Stimulated activated memory B cell treated with anti-CD40 and anti-IgM and Interleukin-4, amounts not matched to agents 10 μg/mL and 1 μg/mL and 100 μg/mL, for 72 hours (primary cell): ENCODE measurements at regions not wholly inside any gene's neighbourhood (a gene's known extent, or its start where the extent isn't known, plus 50 kb on each side); places are given as distances from the start of the nearest gene placed in this dataset.

Source experiments
- ATAC-seq: fragments of 150-1000 bp; cut with Tn5 transposase; 2 replicates; pipeline ENCODE4 v1.10.0; 2021
- H3K27ac Mint-ChIP-seq: one replicate; pipeline ENCODE4 v1.8.0; 2022; ENCODE audit warnings: mild to moderate bottlenecking, mixed read lengths
- H3K27me3 Mint-ChIP-seq: one replicate; pipeline ENCODE4 v1.8.0; 2022; ENCODE audit warnings: mixed read lengths
- H3K36me3 Mint-ChIP-seq: one replicate; pipeline ENCODE4 v1.8.0; 2022; ENCODE audit warnings: mixed read lengths
- H3K4me1 Mint-ChIP-seq: one replicate; pipeline ENCODE4 v1.8.0; 2022; ENCODE audit warnings: mixed read lengths
- H3K4me3 Mint-ChIP-seq: one replicate; pipeline ENCODE4 v1.8.0; 2022; ENCODE audit warnings: mild to moderate bottlenecking, moderate library complexity, mixed read lengths
- H3K9me3 Mint-ChIP-seq: one replicate; pipeline ENCODE4 v1.8.0; 2022; ENCODE audit warnings: mixed read lengths

DNA sequence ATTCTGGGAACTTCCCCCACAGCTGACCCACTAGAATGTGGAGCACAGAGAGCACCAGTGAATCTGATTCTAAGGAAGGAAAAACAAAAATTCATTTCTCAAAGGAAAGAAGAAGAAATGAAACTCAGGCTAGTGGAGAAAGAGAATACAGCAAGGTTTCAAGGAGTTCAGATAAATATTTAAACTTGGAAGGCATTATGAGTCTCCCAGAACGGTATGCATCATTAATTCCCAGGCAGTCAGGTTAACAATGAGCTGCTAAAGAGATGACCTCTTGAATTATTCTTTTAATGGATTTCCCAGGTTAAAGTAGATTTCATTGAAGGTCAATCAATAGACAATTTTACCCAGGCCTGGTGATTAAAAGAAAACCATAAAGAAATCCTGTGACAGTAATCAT is 103.6 kb upstream of the KAZN start:
- ATAC-seq: no peak
- Mint-ChIP-seq H3K9me3 (peaks cover 5% of the 10 kb centered on the region), H3K36me3 (no peaks in the 10 kb centered on the region), H3K27ac (no peak overlapping the region), H3K4me3 (no peak overlapping the region), H3K4me1 (no peaks in the 10 kb centered on the region), H3K27me3 (no peaks in the 10 kb centered on the region)

DNA sequence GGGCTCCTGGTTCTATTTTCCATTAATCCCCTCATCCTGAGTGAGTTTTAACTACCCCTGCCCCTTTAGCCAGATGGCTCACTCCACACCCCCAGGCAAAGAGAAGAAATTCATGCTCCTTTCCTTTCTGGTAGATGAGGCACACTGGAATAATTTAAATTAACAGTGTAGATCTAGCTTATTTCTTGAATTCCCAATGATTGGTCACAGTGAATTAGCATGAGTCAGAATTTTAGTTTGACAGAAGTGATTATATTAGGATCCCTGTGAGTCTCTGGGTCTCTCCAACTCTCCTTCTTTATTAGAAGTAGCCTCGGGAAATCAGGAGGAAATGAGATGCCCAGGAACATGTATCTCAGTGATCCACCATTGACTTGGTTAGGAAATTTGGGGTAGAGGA is 103.1 kb upstream of the KAZN start:
- H3K4me3 Mint-ChIP-seq: no peak overlapping the region
- peaks cover 5% of the 10 kb centered on the region for H3K9me3 Mint-ChIP-seq
- no peaks in the 10 kb centered on the region for H3K36me3 Mint-ChIP-seq
- no peaks in the 10 kb centered on the region for H3K4me1 Mint-ChIP-seq
- no peak for ATAC-seq
- no peak overlapping the region for H3K27ac Mint-ChIP-seq
- H3K27me3 Mint-ChIP-seq: no peaks in the 10 kb centered on the region

DNA sequence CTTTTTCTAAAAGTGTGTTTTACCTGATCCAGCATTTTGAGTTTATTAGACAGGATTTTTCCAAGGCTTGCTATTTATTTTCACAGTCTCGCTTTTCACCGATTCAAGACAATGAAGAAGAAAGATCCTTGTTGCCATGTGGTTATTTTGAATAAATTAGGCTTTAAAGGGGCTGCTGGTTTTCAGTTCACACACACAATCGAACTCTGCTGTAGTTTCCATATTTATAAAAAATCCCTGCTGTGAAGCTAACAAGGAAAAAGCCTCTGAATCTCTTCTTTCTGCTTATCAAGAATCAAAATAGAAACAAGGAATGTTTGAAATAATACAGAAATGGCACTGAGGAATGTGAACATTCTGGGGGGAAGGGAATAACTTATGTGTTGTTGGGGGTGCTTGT is 102.5 kb upstream of the KAZN start:
- Mint-ChIP-seq H3K27ac (no peak overlapping the region), H3K4me3 (no peak overlapping the region), H3K9me3 (peaks cover 5% of the 10 kb centered on the region), H3K36me3 (no peaks in the 10 kb centered on the region), H3K27me3 (no peaks in the 10 kb centered on the region), H3K4me1 (no peaks in the 10 kb centered on the region)
- ATAC-seq: no peak

DNA sequence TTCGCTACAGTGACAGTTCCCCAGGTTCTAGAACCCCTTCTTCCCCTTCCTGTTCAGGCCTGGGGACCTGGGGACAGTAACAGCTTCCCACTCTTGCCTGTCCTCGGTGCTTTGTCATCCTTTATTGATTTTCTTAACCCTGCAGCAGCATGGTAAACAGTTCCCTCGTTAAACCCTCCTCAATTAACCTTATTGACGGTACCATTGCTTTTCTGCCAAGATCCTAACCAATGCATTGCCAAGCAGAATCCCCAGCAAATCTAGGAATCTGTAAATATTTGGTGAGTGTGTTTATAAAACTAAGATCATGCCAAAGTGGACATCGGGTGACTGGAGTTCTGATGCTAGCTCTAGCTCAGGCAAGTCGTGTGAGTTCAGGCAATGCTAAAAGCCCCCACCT is 99.6 kb upstream of the KAZN start:
- no peaks in the 10 kb centered on the region for H3K27me3 Mint-ChIP-seq
- no peak overlapping the region for H3K4me3 Mint-ChIP-seq
- no peaks in the 10 kb centered on the region for H3K4me1 Mint-ChIP-seq
- ATAC-seq: no peak
- no peaks in the 10 kb centered on the region for H3K36me3 Mint-ChIP-seq
- H3K27ac Mint-ChIP-seq: no peak overlapping the region
- H3K9me3 Mint-ChIP-seq: no peaks in the 10 kb centered on the region

DNA sequence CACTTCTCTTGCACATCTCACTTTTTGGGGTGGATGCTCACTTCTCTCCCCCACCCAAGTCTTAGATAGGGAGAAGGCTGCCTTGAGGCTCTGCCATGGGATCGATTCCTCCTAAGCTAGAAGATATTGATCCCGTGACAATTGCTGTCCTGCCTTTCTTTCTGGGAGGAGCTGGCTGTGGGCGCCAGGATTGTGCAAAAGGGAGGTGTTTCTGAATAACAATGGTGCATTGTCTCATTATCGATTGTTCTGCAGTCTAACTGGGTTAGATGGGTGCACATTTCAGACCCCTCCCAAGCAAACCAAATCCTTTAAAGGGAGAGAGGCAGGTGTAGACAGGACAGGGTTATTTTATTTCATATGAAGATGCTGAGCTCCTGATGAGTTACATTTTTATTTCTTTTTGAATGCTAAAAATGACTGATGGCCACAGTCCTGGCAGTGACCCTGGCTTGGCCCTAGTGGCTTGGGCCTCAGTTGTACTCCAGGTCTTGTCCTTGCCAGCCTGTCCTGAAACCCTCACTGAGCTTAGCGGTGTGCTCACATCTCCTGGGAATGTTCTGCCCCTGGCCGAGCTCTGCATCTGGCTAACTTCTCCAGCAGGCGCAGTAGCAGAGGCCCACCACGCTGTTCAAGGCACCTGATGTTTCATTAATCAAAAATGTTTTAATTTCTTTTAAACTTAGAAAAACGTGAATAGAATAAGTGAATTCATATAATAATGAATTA is 99.0 kb upstream of the KAZN start:
- Mint-ChIP-seq H3K4me3 (no peak overlapping the region), H3K27me3 (no peaks in the 10 kb centered on the region), H3K27ac (no peak overlapping the region), H3K36me3 (no peaks in the 10 kb centered on the region), H3K9me3 (no peaks in the 10 kb centered on the region), H3K4me1 (no peaks in the 10 kb centered on the region)
- ATAC-seq: no peak

DNA sequence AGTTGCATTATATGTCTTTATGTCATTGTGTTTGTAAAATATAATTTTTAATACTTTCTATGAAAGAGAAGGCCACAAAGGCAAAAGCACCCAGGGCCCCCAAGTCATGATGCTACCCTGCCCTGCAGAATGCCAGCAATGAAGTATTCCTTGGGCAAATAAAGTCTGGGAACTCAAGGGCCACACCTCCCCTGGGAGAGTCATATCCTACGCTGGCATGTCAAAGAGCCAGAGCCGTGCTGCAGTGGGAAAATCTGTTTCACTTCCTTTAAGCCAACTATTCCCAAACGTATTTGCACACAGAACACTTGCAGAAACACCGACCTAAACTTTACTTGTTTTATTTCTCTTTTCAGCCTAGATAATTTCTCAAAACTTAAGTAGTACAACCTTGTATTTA is 98.4 kb upstream of the KAZN start:
- no peak overlapping the region for H3K27ac Mint-ChIP-seq
- no peaks in the 10 kb centered on the region for H3K36me3 Mint-ChIP-seq
- no peaks in the 10 kb centered on the region for H3K9me3 Mint-ChIP-seq
- no peaks in the 10 kb centered on the region for H3K27me3 Mint-ChIP-seq
- H3K4me1 Mint-ChIP-seq: no peaks in the 10 kb centered on the region
- ATAC-seq: no peak
- no peak overlapping the region for H3K4me3 Mint-ChIP-seq

DNA sequence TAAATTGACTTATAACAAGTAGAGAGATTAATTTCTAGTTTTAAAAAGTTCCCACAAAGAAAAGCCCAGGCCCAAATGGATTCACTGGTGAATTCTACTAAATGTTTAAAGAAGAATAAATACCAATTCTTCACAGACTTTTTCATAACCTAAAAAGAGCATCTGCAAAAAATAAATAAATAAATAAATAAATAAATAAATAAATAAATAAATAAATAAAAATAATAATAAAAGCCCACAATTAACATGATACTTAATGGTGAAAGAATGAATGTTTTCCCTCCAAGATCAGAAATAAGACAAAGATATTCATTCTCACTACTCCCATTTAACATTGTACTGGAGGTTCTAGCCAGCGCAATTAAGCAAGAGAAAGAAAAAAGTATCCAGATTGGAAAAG is 97.6 kb upstream of the KAZN start:
- no peak overlapping the region for H3K27ac Mint-ChIP-seq
- H3K27me3 Mint-ChIP-seq: no peaks in the 10 kb centered on the region
- H3K4me3 Mint-ChIP-seq: no peak overlapping the region
- no peaks in the 10 kb centered on the region for H3K9me3 Mint-ChIP-seq
- no peaks in the 10 kb centered on the region for H3K4me1 Mint-ChIP-seq
- no peak for ATAC-seq
- no peaks in the 10 kb centered on the region for H3K36me3 Mint-ChIP-seq

DNA sequence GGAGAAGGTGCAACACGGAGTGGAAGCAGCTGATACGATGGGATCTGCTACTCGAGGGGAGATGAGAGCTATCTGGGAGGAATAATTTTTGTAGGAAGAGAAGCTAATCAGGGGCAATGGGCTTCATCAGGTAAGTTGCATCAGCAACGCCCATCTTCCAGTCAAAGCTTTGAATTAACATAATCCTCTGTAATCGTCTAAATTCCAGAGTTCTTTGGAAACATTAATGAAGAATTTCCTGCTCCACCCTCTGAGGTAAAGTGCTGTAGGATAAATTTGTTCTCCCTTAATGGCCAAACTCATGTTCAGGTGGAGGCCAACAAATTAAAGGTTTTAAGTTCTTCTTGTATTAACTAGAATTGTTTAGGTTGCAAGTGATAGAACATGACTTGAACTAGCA is 94.0 kb upstream of the KAZN start:
- Mint-ChIP-seq H3K4me1 (no peaks in the 10 kb centered on the region), H3K36me3 (no peaks in the 10 kb centered on the region), H3K27me3 (no peaks in the 10 kb centered on the region), H3K27ac (no peak overlapping the region), H3K9me3 (no peaks in the 10 kb centered on the region), H3K4me3 (no peak overlapping the region)
- no peak for ATAC-seq

DNA sequence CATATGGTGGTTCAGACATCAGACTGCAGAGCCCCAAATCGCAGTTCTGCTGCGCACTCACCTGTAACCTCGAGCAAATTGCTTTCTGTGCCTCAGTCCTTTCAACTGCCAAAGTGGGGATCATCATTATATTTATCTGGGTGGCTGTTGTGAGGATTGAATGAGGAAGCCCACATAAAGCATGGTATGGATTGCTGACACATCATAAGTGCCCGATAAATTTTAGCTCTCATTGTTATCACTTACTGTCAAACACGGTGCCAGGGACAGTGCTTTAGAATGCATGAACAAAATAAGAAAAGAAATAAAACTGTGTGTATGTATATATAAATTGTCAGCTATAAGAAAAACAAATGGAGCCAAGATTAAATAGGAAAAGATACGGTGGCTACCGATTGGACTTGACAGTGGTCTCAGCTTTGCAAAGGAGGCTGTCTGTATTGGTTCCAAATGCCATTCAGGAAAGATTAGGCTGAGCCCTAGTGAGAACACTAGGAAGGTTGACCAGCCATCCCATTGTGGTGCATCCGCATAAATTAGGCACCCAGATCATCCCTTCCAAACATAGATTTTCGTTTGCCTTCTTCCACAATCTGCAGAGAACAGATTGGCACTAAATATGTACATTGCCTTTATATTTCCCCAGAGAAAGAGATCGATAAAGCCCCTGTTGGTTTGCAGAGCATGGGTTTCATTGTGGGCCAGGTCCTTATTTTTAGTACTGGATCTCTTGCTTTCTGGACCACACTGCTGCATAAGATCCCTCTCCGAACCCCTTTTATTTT is 91.8 kb upstream of the KAZN start:
- H3K9me3 Mint-ChIP-seq: no peaks in the 10 kb centered on the region
- ATAC-seq: no peak
- H3K4me1 Mint-ChIP-seq: no peaks in the 10 kb centered on the region
- no peak overlapping the region for H3K27ac Mint-ChIP-seq
- H3K4me3 Mint-ChIP-seq: no peak overlapping the region
- H3K36me3 Mint-ChIP-seq: no peaks in the 10 kb centered on the region
- no peaks in the 10 kb centered on the region for H3K27me3 Mint-ChIP-seq

DNA sequence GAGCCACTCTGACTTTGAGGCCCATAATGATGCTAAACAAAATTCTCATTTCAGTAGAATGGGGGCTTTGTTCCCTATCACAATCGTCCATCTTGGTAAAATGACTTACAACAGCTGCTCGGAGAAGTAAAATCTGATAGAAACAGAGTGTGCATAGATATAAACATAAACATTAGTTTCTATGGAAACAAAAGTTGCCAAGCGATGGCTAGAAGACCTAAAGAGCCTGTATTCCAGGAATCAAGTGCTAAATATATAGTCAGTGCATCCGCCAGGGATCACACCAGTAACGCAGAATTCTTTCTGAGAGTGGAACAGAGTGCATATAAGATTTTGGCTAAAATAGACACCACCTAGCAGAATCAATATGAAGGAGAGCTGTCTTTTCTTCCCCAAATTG is 91.2 kb upstream of the KAZN start:
- no peaks in the 10 kb centered on the region for H3K27me3 Mint-ChIP-seq
- H3K4me3 Mint-ChIP-seq: no peak overlapping the region
- H3K36me3 Mint-ChIP-seq: no peaks in the 10 kb centered on the region
- H3K4me1 Mint-ChIP-seq: no peaks in the 10 kb centered on the region
- no peaks in the 10 kb centered on the region for H3K9me3 Mint-ChIP-seq
- H3K27ac Mint-ChIP-seq: no peak overlapping the region
- ATAC-seq: no peak

DNA sequence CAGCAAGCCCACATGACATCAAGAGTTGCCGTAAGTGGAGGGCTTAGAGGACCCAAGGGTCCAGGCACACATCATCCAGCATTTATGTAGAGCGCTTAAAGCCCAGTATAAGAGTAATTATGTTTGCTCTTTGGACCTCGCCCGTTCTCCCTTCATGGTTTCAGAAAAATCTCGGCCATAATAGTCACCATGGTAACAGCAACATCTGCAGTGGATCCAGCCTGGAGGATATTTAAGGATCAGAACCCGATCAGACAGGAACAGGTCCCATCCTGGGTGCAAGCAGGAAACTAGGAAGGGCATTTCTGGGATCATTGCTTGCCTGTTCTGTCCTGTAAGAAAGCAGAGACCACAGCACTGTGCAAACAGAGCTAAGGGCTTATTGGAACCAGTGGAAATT is 89.9 kb upstream of the KAZN start:
- Mint-ChIP-seq H3K9me3 (no peaks in the 10 kb centered on the region), H3K4me1 (no peaks in the 10 kb centered on the region), H3K4me3 (no peak overlapping the region), H3K27ac (no peak overlapping the region), H3K36me3 (no peaks in the 10 kb centered on the region), H3K27me3 (no peaks in the 10 kb centered on the region)
- ATAC-seq: no peak

DNA sequence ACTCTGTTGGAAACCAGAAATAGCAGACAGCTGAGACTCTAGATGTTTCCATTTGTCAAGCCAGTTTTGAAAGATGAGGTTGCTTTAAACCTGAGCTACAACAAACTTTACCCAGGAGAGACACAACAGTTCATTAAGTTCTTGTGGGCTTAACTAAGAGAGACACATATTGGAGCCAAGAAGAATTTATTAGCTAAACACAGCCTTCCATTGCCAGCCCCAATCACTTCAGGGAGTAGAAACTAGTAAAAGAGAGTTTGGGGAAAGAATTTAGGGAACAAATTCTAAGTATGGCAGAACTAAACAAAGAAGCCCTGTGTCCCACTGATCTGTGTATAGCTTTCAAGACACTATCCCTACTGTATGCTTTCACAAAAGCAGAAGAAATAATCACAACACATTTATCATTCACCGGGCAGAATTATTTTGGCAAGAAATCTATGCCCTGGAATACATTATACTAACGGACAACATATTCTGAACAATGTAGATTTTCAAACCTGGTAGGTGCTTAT is 87.3 kb upstream of the KAZN start:
- no peak for ATAC-seq
- Mint-ChIP-seq H3K27ac (no peak overlapping the region), H3K4me3 (no peak overlapping the region), H3K9me3 (no peaks in the 10 kb centered on the region), H3K4me1 (no peaks in the 10 kb centered on the region), H3K27me3 (no peaks in the 10 kb centered on the region), H3K36me3 (no peaks in the 10 kb centered on the region)

DNA sequence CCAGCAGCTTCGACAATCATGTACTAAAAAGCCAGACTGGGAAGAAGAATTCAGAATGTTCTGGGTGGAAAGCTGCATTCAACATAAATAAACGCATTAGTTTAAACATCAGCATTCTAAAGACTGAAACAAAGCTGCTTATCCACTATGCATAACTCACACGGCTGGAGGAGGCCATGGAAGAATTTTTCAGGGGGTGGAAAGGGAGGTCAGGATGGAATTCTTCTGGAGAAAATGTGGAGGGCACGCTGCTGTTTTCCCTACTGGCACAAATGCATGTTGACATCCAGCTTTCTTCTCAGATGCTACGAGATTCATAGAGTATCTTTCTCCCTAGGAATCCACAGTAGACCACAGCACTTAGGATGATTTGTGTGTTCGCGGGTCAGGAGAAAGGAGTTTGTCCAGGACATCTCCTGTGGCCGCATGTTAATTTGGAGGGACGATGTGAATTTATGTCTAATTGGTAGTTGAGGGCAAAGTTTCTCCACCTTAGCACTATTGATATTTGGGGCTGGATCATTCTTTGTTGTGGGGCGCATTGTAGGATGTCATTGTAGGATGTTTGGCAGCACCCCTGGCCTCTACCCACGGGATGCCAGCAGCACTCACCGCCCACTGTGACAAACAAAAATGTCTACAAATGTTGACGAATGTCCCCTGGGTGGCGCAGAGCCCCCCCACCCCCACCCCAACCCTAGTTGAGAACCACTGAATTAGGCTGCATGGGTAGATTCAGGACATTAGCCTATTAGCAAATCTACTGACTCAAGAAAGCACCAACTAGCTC is 86.5 kb upstream of the KAZN start:
- Mint-ChIP-seq H3K36me3 (no peaks in the 10 kb centered on the region), H3K4me3 (no peak overlapping the region), H3K4me1 (no peaks in the 10 kb centered on the region), H3K27me3 (no peaks in the 10 kb centered on the region), H3K27ac (no peak overlapping the region), H3K9me3 (no peaks in the 10 kb centered on the region)
- no peak for ATAC-seq

DNA sequence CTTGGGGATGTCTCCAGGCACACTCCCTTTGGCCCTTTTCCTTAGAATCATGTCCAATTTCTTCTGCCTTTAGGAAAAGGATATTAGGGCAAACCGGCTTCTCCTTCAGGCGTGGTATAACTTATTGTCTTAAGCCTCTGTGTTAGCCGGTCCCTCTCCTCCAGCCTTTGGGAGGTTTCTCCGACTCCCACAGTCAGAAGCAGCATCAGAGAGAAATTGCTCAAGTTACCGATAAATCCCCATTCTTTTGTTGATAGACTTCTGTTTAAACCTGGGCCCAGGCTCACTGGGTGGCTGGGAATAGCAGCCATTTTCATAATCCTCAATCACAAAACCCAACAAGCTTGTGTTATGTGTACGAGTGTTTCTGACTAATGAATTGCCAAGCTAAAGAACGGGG is 85.4 kb upstream of the KAZN start:
- H3K27ac Mint-ChIP-seq: no peak overlapping the region
- H3K4me3 Mint-ChIP-seq: no peak overlapping the region

DNA sequence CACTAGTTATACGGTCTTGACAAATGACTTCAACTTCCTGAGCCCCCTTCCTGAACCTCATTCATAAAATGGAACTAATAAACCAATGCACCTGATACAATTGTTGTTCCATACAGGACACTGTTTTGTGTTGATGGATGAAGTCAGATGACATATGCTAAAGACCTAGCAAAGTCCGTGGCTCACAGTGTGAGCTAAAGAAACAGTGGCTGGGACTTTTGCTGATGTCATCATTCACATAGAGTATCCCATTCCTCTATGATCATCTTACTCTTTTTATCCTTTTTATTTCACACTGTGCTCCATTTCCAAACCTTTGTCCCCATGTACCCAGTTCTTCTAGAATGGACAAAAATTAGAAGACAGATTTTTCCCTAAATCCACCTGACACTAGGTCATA is 83.7 kb upstream of the KAZN start:
- Mint-ChIP-seq H3K27me3 (peaks cover 7% of the 10 kb centered on the region), H3K4me3 (no peak overlapping the region), H3K27ac (no peak overlapping the region), H3K4me1 (no peaks in the 10 kb centered on the region), H3K36me3 (no peaks in the 10 kb centered on the region), H3K9me3 (no peaks in the 10 kb centered on the region)
- no peak for ATAC-seq

More for the DNA sequence above, 85.4 kb upstream of the KAZN start:
- no peaks in the 10 kb centered on the region for H3K36me3 Mint-ChIP-seq
- no peaks in the 10 kb centered on the region for H3K4me1 Mint-ChIP-seq
- no peak for ATAC-seq
- no peaks in the 10 kb centered on the region for H3K27me3 Mint-ChIP-seq
- H3K9me3 Mint-ChIP-seq: no peaks in the 10 kb centered on the region
